GM10248 (cell line): ENCODE measurements at regions not wholly inside any gene's neighbourhood (a gene's known extent, or its start where the extent isn't known, plus 50 kb on each side); places are given as distances from the start of the nearest gene placed in this dataset.

Experiments
- CTCF ChIA-PET: fragments of 300-600 bp; sonication (Branson Sonifier 250); formaldehyde crosslinking; extraction: SDS; loops from one replicate; lab custom pipeline; 2021; ENCODE audit warnings: antibody characterized with exemption; lab: Yijun Ruan, JAX
- POLR2A ChIA-PET: fragments of 350-650 bp; sonication (Branson Sonifier 250); formaldehyde crosslinking; extraction: SDS; loops from one replicate; lab custom pipeline; 2020; ENCODE audit warnings: antibody characterized with exemption; lab: Yijun Ruan, JAX
- DNase-seq: peaks from one replicate; pipeline ENCODE4 v3.0.0; 2012; ENCODE audit errors: extremely low spot score
- CTCF ChIP-seq: IDR thresholded peaks from 2 replicates; pipeline ENCODE4 v1.5.1; 2012; ENCODE audit warnings: mild to moderate bottlenecking, low read depth; ENCODE audit errors: extremely low read depth, missing control alignments, control extremely low read depth

- no peak for TF ChIP-seq CTCF
- ChIA-PET CTCF (no interaction called here), POLR2A (no interaction called here)
- no peak for DNase-seq
These were observed 77.5 kb downstream of the FOXL3 start for GRCh38 chr7:367351-367901.

GRCh38 chr7:368651-369475 is 78.9 kb downstream of the FOXL3 start:
- no peak for TF ChIP-seq CTCF
- ChIA-PET CTCF (no interaction called here), POLR2A (no interaction called here)
- no peak for DNase-seq

- ChIA-PET CTCF (no interaction called here), POLR2A (no interaction called here)
- no peak for TF ChIP-seq CTCF
- no peak for DNase-seq
These were observed 79.7 kb downstream of the FOXL3 start for GRCh38 chr7:369476-370258.

GRCh38 chr7:370259-370625 is 80.3 kb downstream of the FOXL3 start:
- POLR2A ChIA-PET: no interaction called here
- DNase-seq: no peak
- TF ChIP-seq CTCF: no peak
- CTCF ChIA-PET: no interaction called here

GRCh38 chr7:370775-371118 is 80.8 kb downstream of the FOXL3 start:
- DNase-seq: no peak
- no peak for TF ChIP-seq CTCF
- CTCF ChIA-PET: no interaction called here
- POLR2A ChIA-PET: no interaction called here

- ChIA-PET POLR2A (no interaction called here), CTCF (no interaction called here)
- no peak for DNase-seq
- TF ChIP-seq CTCF: no peak
These were observed 81.3 kb downstream of the FOXL3 start for GRCh38 chr7:371119-371778.
